LNCAP (cell line): ENCODE measurements at regions not wholly inside any gene's neighbourhood (a gene's known extent, or its start where the extent isn't known, plus 50 kb on each side); places are given as distances from the start of the nearest gene placed in this dataset.

ENCODE experiments used
- CTCF ChIP-seq: fragments of 450-650 bp; IDR thresholded peaks from 2 replicates; pipeline ENCODE4 v1.5.1; 2017; ENCODE audit warnings: mild to moderate bottlenecking

GRCh38 chr4:110963662-110964280 lies 340.9 kb upstream of the PITX2 start:
- TF ChIP-seq CTCF, result no peak

DNA sequence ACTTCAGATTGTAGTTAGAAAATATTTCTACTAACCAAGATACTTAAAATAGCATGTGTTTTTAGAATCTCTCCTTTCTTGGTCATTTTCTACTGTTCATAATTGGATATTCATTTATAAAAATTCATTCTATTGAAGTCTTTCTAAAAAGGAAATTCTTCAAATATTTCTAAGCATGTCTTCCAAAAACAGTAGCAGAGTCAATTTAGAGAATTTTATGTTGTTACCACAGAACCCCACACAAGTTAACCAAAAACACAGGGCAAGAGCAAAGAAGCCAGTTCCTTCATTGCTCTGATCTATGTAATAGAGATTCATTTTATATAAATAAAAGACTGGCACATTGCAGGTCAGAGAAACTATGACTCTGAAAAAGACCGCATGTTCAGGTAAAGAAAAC lies 345.1 kb upstream of the PITX2 start:
- TF ChIP-seq CTCF, result no peak

DNA sequence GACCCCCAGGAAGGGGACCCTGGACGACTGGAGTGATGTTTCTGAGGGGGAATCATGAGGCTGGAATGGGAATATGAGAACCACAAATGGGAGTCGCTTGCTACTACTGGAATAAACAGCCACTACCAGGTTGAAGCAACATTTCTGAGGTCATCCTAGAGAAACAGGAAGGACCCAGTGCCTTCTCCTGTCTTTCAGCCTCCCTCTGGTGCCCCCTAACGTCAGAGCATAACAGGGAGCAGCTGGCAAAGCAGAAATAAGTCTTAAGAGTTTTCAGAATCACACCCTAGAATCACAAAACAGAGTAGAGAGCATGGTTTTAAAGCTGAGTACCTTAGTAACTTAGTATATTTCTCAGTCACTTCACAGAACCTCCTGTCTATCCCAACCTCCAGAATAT lies 347.8 kb upstream of the PITX2 start:
- peak; percentile 67 for TF ChIP-seq CTCF

- no peak for TF ChIP-seq CTCF
Observed at GRCh38 chr4:110975338-110975737, 352.5 kb upstream of the PITX2 start.

GRCh38 chr4:110977554-110977953 lies 354.7 kb upstream of the PITX2 start:
- TF ChIP-seq CTCF, result no peak

DNA sequence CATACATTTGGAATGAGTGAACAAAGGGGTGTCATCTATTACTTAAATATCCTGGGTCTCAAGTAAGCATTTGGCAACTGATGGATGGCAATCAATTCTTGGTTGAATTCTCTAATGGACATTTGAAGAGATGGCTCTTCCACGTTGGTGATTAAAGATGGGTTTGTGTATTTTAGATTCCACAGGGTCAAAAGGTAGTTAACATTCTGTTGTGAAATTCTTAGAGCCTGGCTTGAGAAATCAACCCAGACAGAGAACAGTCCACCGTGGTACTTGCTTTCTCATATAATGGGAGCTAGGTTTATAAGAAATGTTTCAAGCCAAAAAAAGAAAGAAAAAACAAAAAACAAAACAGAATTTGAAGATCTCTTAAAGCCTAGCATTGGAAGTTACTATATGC lies 355.9 kb upstream of the PITX2 start:
- no peak for TF ChIP-seq CTCF

DNA sequence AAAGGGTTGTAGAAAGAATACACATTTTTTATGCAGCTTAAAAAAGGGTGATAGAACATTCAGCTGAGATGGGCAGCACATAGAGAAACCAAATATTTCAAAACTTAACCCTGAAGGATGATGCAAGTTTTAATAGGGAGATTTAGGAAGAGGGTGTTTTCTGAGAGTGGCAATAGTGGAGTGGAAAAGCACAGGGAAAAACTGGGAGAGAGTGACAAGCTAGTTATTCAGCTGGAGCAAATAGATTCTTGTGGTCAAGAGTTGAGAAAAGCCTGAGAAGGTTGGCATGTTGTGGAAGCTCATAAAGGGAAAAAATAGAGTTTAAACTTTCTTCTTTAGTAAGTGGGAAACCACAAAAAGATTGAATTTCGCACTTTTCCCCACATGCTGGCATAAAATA lies 359.6 kb upstream of the PITX2 start:
- TF ChIP-seq CTCF, result no peak

DNA sequence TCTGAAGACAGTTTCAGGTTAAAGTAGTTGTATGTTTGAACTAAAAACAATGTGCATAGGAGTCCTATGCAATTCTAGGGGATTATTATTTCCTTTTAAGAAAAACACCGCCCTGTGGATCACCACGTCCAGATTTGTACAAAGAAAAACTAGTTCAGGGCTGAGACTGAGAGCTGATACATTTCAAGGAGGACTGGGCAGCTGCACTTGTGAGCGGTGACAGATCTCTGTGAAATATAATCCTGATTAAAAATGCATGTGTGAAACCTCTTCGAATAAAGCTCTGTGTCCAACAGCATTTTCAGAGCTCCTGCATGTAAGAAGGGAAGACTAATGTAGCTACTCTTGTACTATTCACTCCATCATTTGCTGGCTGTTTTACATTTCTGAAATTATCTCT lies 365.8 kb upstream of the PITX2 start:
- no peak for TF ChIP-seq CTCF
